H1 (cell line): ENCODE measurements at regions not wholly inside any gene's neighbourhood (a gene's known extent, or its start where the extent isn't known, plus 50 kb on each side); places are given as distances from the start of the nearest gene placed in this dataset.

Experiments used
- CTCF ChIA-PET: fragments of 300-600 bp; sonication (Branson Sonifier 250); formaldehyde crosslinking; loops from one replicate; lab custom pipeline; 2021; ENCODE audit not compliant: partially characterized antibody; lab: Charles Lee
- POLR2A ChIA-PET: fragments of 300-600 bp; sonication (Branson Sonifier 250); formaldehyde crosslinking; loops from one replicate; lab custom pipeline; 2021; ENCODE audit warnings: inconsistent platforms; ENCODE audit not compliant: partially characterized antibody; lab: Charles Lee
- DNase-seq, 2 experiments: peaks; one replicate each; pipeline versions ENCODE4 v3.0.0 to v3.0.0-alpha.2; 2010 to 2022; ENCODE audit warnings: low spot score in 2 of 2, low read depth in 1 of 2, mixed read lengths in 1 of 2
- FAIRE-seq: peaks from 2 replicates; lab custom pipeline; 2011; peaks lifted over from hg19 to GRCh38; lab: Jason Lieb, UNC
- H2AFZ ChIP-seq: 2 replicates; pipeline ENCODE4 v1.8.1; 2012; ENCODE audit warnings: low read length, inconsistent platforms
- H2AK5ac ChIP-seq: 2 replicates; pipeline ENCODE4 v1.6.1; 2013; ENCODE audit warnings: low read depth, low read length
- H2BK120ac ChIP-seq: replicated peaks from 2 replicates; pipeline ENCODE3; 2013; ENCODE audit warnings: low read depth, low read length, inconsistent platforms
- H2BK12ac ChIP-seq: 2 replicates; pipeline ENCODE4 v1.6.1; 2013; ENCODE audit warnings: low read depth, low read length
- H2BK15ac ChIP-seq: 2 replicates; pipeline ENCODE4 v1.6.1; 2013; ENCODE audit warnings: low read length
- H2BK20ac ChIP-seq: 2 replicates; pipeline ENCODE4 v1.6.1; 2013; ENCODE audit warnings: low read length
- H2BK5ac ChIP-seq: 2 replicates; pipeline ENCODE4 v1.6.1; 2013; ENCODE audit warnings: low read depth, low read length
- H3K14ac ChIP-seq: 2 replicates; pipeline ENCODE4 v1.6.1; 2013; ENCODE audit warnings: inconsistent platforms; ENCODE audit not compliant: insufficient read length
- H3K18ac ChIP-seq: 2 replicates; pipeline ENCODE4 v1.6.1; 2013; ENCODE audit warnings: low read length; ENCODE audit errors: extremely low read depth
- H3K23ac ChIP-seq: 2 replicates; pipeline ENCODE4 v1.6.1; 2013; ENCODE audit warnings: inconsistent platforms; ENCODE audit not compliant: insufficient read length
- H3K23me2 ChIP-seq: 2 replicates; pipeline ENCODE4 v1.6.1; 2013; ENCODE audit warnings: low read depth, low read length
- H3K27ac ChIP-seq: 2 replicates; pipeline ENCODE4 v1.6.1; 2011; ENCODE audit warnings: low read depth, low read length, inconsistent platforms
- H3K27me3 ChIP-seq, 4 experiments: replicated peaks in 1 of 4; 1 replicate in 1 of 4; 2 replicates in 3 of 4; pipeline versions ENCODE4 v1.6.1 to v1.8.1; 2011 to 2013; ENCODE audit warnings: low read length in 3 of 4, mild to moderate bottlenecking in 3 of 4, inconsistent platforms in 2 of 4, mixed read lengths in 2 of 4, moderate library complexity in 1 of 4; ENCODE audit not compliant: control insufficient read depth in 3 of 4, insufficient read depth in 3 of 4; ENCODE audit errors: extremely low read depth in 1 of 4
- H3K36me3 ChIP-seq, 4 experiments: 2 replicates each; pipeline versions ENCODE4 v1.6.1 to v1.8.1; 2011 to 2013; ENCODE audit warnings: mild to moderate bottlenecking in 4 of 4, low read length in 3 of 4, moderate library complexity in 2 of 4, control low read depth in 1 of 4, inconsistent platforms in 1 of 4; ENCODE audit not compliant: insufficient read depth in 4 of 4, control insufficient read depth in 2 of 4
- H3K4ac ChIP-seq: replicated peaks from 2 replicates; pipeline ENCODE3; 2013; ENCODE audit warnings: low read length, low read depth, mixed read lengths, inconsistent platforms; ENCODE audit not compliant: insufficient read length
- H3K4me1 ChIP-seq, 4 experiments: replicated peaks in 1 of 4; 1 replicate in 1 of 4; 2 replicates in 3 of 4; pipeline versions ENCODE4 v1.6.1 to v1.8.1; 2011 to 2013; ENCODE audit warnings: low read length in 3 of 4, inconsistent platforms in 2 of 4, mixed read lengths in 1 of 4; ENCODE audit not compliant: insufficient read depth in 4 of 4, control insufficient read depth in 3 of 4
- H3K4me2 ChIP-seq, 2 experiments: 2 replicates each; pipeline versions ENCODE4 v1.6.1 to v1.8.1; 2011 to 2013; ENCODE audit warnings: low read depth in 2 of 2, low read length in 2 of 2, control low read depth in 1 of 2, inconsistent platforms in 1 of 2, mild to moderate bottlenecking in 1 of 2; ENCODE audit not compliant: insufficient read depth in 1 of 2
- H3K4me3 ChIP-seq, 4 experiments: fragments of 200-600, 300-600 bp in 1 of 4; sonication (generic), shearing (Covaris generic), sonication (Bioruptor Twin) in 1 of 4; 2 replicates each; pipeline versions ENCODE4 v1.5.1 to v1.8.1; 2011 to 2016; ENCODE audit warnings: low read length in 4 of 4, low read depth in 3 of 4, control low read depth in 2 of 4, inconsistent platforms in 2 of 4, mild to moderate bottlenecking in 2 of 4, mixed read lengths in 1 of 4, moderate library complexity in 1 of 4; ENCODE audit not compliant: insufficient read depth in 2 of 4; ENCODE audit errors: extremely low read depth in 1 of 4
- H3K56ac ChIP-seq: replicated peaks from 2 replicates; pipeline ENCODE3; 2013; ENCODE audit warnings: low read depth, mild to moderate bottlenecking, mixed read lengths, low read length, inconsistent platforms; ENCODE audit not compliant: insufficient read length
- H3K79me1 ChIP-seq: 2 replicates; pipeline ENCODE4 v1.6.1; 2013; ENCODE audit warnings: low read depth, low read length, control low read depth
- H3K79me2 ChIP-seq, 2 experiments: 2 replicates each; pipeline versions ENCODE4 v1.6.1 to v1.8.1; 2012 to 2013; ENCODE audit warnings: low read length in 2 of 2, mild to moderate bottlenecking in 2 of 2, inconsistent platforms in 1 of 2; ENCODE audit not compliant: insufficient read depth in 2 of 2, control insufficient read depth in 1 of 2
- H3K9ac ChIP-seq, 4 experiments: replicated peaks in 1 of 4; 1 replicate in 1 of 4; 2 replicates in 3 of 4; pipeline versions ENCODE4 v1.6.1 to v1.8.1; 2011 to 2013; ENCODE audit warnings: low read depth in 3 of 4, low read length in 3 of 4, control low read depth in 2 of 4, mild to moderate bottlenecking in 2 of 4, moderate library complexity in 2 of 4, inconsistent platforms in 1 of 4; ENCODE audit errors: extremely low read depth in 1 of 4
- H3K9me3 ChIP-seq, 2 experiments: 2 replicates each; pipeline versions ENCODE4 v1.6.1 to v1.8.1; 2012 to 2013; ENCODE audit warnings: mild to moderate bottlenecking in 2 of 2, moderate library complexity in 2 of 2, control low read depth in 1 of 2, inconsistent platforms in 1 of 2, low read depth in 1 of 2, low read length in 1 of 2, mixed read lengths in 1 of 2; ENCODE audit not compliant: insufficient read depth in 2 of 2
- H4K20me1 ChIP-seq, 2 experiments: replicated peaks in 1 of 2; 2 replicates each; pipeline versions ENCODE3 to v1.8.1; 2011 to 2013; ENCODE audit warnings: inconsistent platforms in 2 of 2, low read length in 2 of 2, mild to moderate bottlenecking in 1 of 2; ENCODE audit not compliant: insufficient read depth in 2 of 2, control insufficient read depth in 1 of 2
- H4K5ac ChIP-seq: 2 replicates; pipeline ENCODE4 v1.6.1; 2013; ENCODE audit warnings: low read length, low read depth, mixed read lengths, inconsistent platforms; ENCODE audit not compliant: insufficient read length
- H4K8ac ChIP-seq: 2 replicates; pipeline ENCODE4 v1.8.0; 2013; ENCODE audit warnings: mild to moderate bottlenecking, moderate library complexity, low read length, inconsistent platforms; ENCODE audit not compliant: insufficient read depth; ENCODE audit errors: extremely low read depth
- H4K91ac ChIP-seq: replicated peaks from 2 replicates; pipeline ENCODE3; 2013; ENCODE audit warnings: low read length, mixed read lengths, inconsistent platforms; ENCODE audit not compliant: insufficient read length
- BACH1 ChIP-seq: IDR thresholded peaks from 2 replicates; pipeline ENCODE4 v1.6.1; 2012; ENCODE audit warnings: low read length, improper control_type of control experiment
- CEBPB ChIP-seq: IDR thresholded peaks from 2 replicates; pipeline ENCODE4 v1.6.1; 2012; ENCODE audit warnings: low read depth, low read length
- CREB1 ChIP-seq: IDR thresholded peaks from 2 replicates; pipeline ENCODE4 v1.6.1; 2012; ENCODE audit warnings: inconsistent platforms
- E2F6 ChIP-seq: IDR thresholded peaks from 2 replicates; pipeline ENCODE4 v1.6.1; 2012; ENCODE audit warnings: inconsistent platforms
- GTF2F1 ChIP-seq: IDR thresholded peaks from 2 replicates; pipeline ENCODE4 v1.6.1; 2012; ENCODE audit warnings: low read depth, low read length, improper control_type of control experiment, borderline replicate concordance
- HDAC6 ChIP-seq: IDR thresholded peaks from one replicate; pipeline ENCODE4 v1.7.1; 2012; ENCODE audit warnings: low read depth, mild to moderate bottlenecking, inconsistent platforms, low read length, moderate library complexity
- KDM1A ChIP-seq: fragments of 200-600, 300-600 bp; sonication (generic); IDR thresholded peaks from 2 replicates; pipeline ENCODE4 v1.7.1; 2016; ENCODE audit warnings: mild to moderate bottlenecking, low read length, borderline replicate concordance
- POLR2A ChIP-seq, 2 experiments: IDR thresholded peaks; 1 replicate in 1 of 2; 2 replicates in 1 of 2; pipeline ENCODE4 v1.6.1; 2011; ENCODE audit warnings: low read depth in 2 of 2, low read length in 2 of 2, mild to moderate bottlenecking in 2 of 2; ENCODE audit errors: control extremely low read depth in 1 of 2
- POU5F1 ChIP-seq: IDR thresholded peaks from 2 replicates; pipeline ENCODE4 v1.6.1; 2011; ENCODE audit warnings: low read depth, mild to moderate bottlenecking, low read length, moderate library complexity
- RBBP5 ChIP-seq: IDR thresholded peaks from 2 replicates; pipeline ENCODE4 v1.7.1; 2012; ENCODE audit warnings: low read depth, mild to moderate bottlenecking, inconsistent platforms, low read length, moderate library complexity, borderline replicate concordance
- SAP30 ChIP-seq: fragments of 300-600 bp; sonication (generic); IDR thresholded peaks from 2 replicates; pipeline ENCODE4 v1.7.1; 2012; ENCODE audit warnings: low read length, moderate library complexity, mild to moderate bottlenecking, inconsistent platforms; ENCODE audit not compliant: insufficient read depth, insufficient replicate concordance
- SP2 ChIP-seq: IDR thresholded peaks from 2 replicates; pipeline ENCODE4 v1.6.1; 2012; ENCODE audit warnings: mild to moderate bottlenecking, low read length, inconsistent platforms
- TAF1 ChIP-seq: IDR thresholded peaks from 2 replicates; pipeline ENCODE4 v1.6.1; 2011; ENCODE audit warnings: mild to moderate bottlenecking, low read depth, low read length
- TEAD4 ChIP-seq: IDR thresholded peaks from 2 replicates; pipeline ENCODE4 v1.6.1; 2012; ENCODE audit warnings: low read depth, low read length, inconsistent platforms, mixed read lengths
- ZNF274 ChIP-seq: IDR thresholded peaks from 2 replicates; pipeline ENCODE4 v1.7.0; 2012; ENCODE audit warnings: low read length, borderline replicate concordance; ENCODE audit errors: extremely low read depth
- WGBS, 2 experiments: shearing (Covaris generic) in 1 of 2; methylation state at CpG; one replicate each; pipeline versions ENCODE4 v1.1.6 to v1.1.7; 2013 to 2015; ENCODE audit warnings: low lambda C conversion rate in 2 of 2, mixed read lengths in 2 of 2, inconsistent platforms in 1 of 2, low coverage in 1 of 2, missing lambda C conversion rate in 1 of 2; ENCODE audit not compliant: insufficient replicate concordance in 2 of 2, insufficient coverage in 1 of 2, insufficient read length in 1 of 2; ENCODE audit errors: extremely low coverage in 1 of 2, missing lambda C conversion rate in 1 of 2; 5-methylcytosine and 5-hydroxymethylcytosine counted together

GRCh38 chr13:65347420-65348030 is 1882.6 kb downstream of the PCDH9 start:
- Histone ChIP-seq H2BK20ac (no peak overlapping the region), H2BK12ac (no peak overlapping the region), H3K56ac (no peak overlapping the region), H3K27ac (no peak overlapping the region), H3K14ac (no peak overlapping the region), H3K4ac (no peak overlapping the region), H3K27me3 (no peaks in the 10 kb centered on the region), H4K5ac (no peak overlapping the region), H4K91ac (no peak overlapping the region), H4K8ac (no peak overlapping the region), H3K4me2 (no peak overlapping the region), H3K9ac (no peak overlapping the region), H2BK15ac (no peak overlapping the region), H2BK120ac (no peak overlapping the region), H2AFZ (no peak overlapping the region), H2AK5ac (no peak overlapping the region), H3K18ac (no peak overlapping the region), H3K9me3 (no peaks in the 10 kb centered on the region; a peak in 1 of 4 replicates), H3K79me1 (no peaks in the 10 kb centered on the region), H3K23ac (no peak overlapping the region), H3K4me3 (no peak overlapping the region), H3K36me3 (no peaks in the 10 kb centered on the region), H3K23me2 (no peaks in the 10 kb centered on the region), H3K79me2 (no peaks in the 10 kb centered on the region), H3K4me1 (no peaks in the 10 kb centered on the region), H2BK5ac (no peak overlapping the region), H4K20me1 (no peaks in the 10 kb centered on the region)
- POLR2A ChIA-PET = no interaction called here
- DNase-seq (no peak), FAIRE-seq (no peak)
- CTCF ChIA-PET = interaction anchor here (1.8 kb wide), 1 partner anchor 291 kb away, joined by 5 read pairs; no protein-coding TSS in a partner anchor
- WGBS, 2 experiments = 91% methylated on average over 2 of the region's 2 CpGs; no CpG with 5 or more reads in 1 of the 2 experiments
- TF ChIP-seq BACH1 (no peak), TAF1 (no peak), HDAC6 (no peak), SP2 (no peak), E2F6 (no peak), POLR2A (IDR thresholded peaks at IDR 0.05; ENCODE audit: control extremely low read depth in 1 of 2, low read depth in 2 of 2, low read length in 2 of 2) (no peak), CREB1 (no peak), GTF2F1 (no peak), CEBPB (no peak), KDM1A (no peak), TEAD4 (no peak), RBBP5 (no peak), POU5F1 (no peak), SAP30 (no peak), ZNF274 (no peak)
